SIG-M5 treated with dmso at 0.1 percent for 504 hours (cell line): ENCODE measurements at regions not wholly inside any gene's neighbourhood (a gene's known extent, or its start where the extent isn't known, plus 50 kb on each side); places are given as distances from the start of the nearest gene placed in this dataset.
"Not testable (repeated sequence)": the region's sequence is repeated elsewhere in the genome, so short reads cannot be mapped to it uniquely, and the experiment has no call there.

Experiments
- DNase-seq: peaks from one replicate; lab custom pipeline; 2025; ENCODE audit not compliant: unreplicated experiment; lab: John Stamatoyannopoulos, UW

- no peak for DNase-seq
These were observed 244.0 kb upstream of the SFSWAP start for GRCh38 chr12:131466932-131467331.

DNA sequence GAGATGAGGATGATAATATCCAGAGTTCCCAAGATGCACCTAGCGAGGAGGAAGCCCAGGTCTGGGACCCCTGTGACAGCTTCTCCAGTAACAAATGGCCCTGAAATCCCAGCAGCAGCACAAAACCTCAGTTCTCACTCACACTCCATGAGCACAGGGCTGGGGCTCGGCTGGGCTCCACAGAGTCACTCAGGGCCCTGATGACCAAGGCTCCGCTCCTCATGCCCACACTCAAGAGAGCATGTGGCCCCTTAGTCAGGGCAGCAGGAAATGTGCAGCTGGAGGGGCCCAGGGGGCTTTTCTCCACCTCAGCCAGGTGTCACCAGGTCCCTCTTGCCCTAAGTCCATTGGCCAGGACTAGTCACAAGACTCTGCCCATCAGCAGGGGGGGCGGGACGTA is 242.7 kb upstream of the SFSWAP start:
- no peak for DNase-seq

DNA sequence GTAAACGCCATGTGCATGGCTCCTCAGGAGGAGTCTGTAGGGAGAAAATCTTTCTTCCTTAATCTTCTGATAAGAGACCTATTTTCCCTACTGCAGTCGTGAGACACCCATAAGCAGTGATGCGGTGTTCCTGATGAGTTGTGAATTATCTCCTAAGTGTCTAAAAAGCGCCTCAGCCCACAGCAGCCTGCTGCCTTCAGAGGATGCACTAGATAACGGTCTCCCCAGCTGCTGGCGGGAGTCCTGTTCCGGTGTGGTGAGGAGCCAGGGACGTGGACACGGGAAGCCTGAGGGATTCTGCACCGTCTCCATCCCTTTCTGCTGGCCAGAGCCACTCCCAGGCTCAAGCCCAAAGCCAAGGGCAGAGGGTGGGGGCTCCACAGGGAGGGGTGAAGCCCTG is 240.9 kb upstream of the SFSWAP start:
- not testable (repeated sequence) for DNase-seq

DNA sequence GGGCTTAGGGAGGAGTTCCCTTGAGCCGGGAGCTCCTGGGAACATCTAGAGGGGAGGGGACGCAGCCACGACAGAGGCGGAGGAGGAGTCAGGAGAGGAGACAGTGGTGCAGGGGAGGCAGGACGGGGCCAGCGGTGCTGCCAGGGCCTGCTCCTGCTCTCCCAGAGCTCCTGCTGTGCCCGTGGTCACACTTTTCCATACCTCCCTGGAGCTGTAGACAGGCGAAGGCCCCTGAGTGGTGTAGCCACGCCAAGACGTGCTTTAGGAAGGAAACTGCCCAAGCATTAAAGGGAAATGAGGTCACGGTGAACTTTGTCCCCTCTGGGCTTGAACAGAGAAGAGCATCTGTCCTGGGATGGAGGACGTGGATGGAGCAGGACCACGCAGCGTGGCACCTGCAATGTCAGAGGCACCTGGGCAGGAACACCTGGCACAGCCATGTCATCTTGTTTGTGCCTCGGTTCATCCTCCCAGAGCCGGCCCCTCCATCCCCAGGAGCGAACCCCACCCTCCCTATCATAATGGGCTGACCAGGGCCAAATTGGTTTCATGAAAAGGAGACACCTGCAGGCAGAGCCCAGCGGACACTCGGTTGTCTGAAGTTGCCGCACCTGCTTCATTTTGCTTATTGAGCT is 239.5 kb upstream of the SFSWAP start:
- DNase-seq = no peak

- no peak for DNase-seq
These were observed 238.8 kb upstream of the SFSWAP start for GRCh38 chr12:131471946-131472732.

GRCh38 chr12:131473261-131473660 is 237.6 kb upstream of the SFSWAP start:
- DNase-seq = no peak

DNA sequence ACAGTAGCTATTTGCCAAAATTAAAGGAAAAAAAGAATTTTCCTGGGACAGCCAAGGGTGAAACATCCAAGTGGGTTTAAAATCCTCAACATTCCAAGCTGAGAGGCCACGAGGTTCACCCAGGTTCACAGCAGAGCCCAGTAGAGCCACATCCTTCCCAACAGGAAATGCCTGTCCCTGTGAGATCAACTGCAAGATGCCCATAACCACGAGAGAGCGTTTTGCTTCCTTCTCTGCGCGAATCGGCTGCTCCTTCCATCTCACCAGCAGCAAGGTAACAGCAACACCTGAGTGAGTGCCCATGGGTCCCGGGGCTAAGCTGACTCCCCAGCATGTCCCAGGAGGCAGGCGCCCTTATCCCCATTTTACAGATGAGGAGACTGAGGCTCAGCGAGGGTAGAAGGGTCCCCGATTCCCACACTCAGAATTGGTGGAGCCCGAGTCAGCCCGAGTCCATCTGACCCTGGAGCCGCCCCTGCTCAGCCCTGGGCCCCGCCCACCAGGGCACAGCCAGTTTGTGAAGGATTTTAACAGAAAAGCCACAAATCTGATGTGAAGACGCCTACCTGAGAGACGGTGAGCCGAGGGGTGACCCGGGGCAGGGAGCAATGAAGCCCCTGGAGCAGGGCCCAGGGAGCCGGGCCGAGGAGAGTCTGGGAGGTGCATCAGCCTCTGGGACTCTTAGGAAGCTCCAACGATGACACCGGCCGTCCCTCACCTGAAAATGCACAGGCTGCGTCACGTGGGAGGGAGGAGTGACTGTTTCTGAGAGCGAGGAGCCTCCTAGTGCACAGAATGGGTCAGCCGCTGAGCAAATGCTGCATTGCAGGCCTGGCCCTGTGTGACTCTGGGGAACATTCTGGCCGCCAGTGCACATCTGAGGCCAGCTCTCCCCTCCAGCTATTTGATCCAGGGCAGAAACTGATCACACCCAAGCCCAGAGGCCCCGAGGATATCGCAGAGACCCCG is 236.9 kb upstream of the SFSWAP start:
- no peak for DNase-seq

DNA sequence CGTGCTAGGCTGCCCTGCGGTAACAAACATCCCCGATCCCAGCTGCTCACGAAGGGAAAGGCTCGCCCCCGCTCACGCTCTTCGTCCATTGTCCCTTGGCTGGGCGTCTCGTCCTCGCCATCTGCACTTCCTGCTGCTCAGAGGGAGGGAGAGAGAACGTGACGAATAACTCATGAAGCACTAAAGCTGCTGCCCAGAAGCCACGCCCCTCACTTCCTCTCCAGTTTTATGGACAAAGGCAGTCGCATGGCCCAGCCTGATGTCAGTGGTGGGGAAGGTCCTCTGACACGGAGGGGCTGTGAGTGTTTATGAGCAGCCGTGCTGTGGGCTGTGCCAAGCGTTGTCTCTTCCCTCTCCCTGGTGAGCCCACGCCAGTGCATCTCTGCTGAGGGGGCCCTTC is 235.9 kb upstream of the SFSWAP start:
- DNase-seq = not testable (repeated sequence)

DNA sequence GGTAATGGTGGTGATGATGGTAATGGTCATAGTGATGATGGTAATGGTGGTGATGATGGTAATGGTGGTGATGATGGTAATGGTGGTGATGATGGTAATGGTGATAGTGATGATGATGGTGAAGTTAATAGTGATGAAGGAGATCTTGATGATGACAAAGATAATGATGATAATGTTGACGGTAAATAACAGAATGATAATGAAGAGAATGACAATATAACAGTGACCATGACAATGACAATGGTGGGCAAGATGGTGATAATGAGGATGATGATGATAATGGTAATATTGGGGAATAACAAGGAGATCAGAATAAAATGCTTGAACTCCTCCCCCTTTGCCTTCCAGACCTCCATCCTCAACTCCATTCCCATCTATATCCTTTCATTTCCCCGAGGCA is 233.3 kb upstream of the SFSWAP start:
- no peak for DNase-seq

DNA sequence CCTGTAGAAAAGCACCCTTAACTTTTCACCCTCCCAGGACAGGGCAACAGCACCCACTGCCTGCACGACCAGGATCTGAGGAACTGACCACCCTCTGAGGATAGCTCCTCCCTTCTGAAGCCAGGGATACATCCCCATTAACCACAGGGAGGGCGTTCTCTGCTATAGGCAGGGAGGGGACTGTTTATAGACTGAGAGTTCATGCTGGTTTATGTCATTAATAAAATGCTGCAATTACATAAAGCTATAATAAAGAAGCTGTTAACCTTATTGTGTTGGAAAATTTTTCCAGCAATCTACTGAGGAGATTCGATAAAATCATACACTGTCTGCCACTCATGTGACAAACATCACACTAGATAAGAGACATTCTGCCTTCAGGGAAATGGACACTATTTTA is 232.4 kb upstream of the SFSWAP start:
- no peak for DNase-seq

GRCh38 chr12:131482199-131482598 is 228.7 kb upstream of the SFSWAP start:
- DNase-seq = no peak

- DNase-seq = no peak
These were observed 228.2 kb upstream of the SFSWAP start for GRCh38 chr12:131482686-131483085.

GRCh38 chr12:131486451-131487230 is 224.2 kb upstream of the SFSWAP start:
- DNase-seq = no peak

DNA sequence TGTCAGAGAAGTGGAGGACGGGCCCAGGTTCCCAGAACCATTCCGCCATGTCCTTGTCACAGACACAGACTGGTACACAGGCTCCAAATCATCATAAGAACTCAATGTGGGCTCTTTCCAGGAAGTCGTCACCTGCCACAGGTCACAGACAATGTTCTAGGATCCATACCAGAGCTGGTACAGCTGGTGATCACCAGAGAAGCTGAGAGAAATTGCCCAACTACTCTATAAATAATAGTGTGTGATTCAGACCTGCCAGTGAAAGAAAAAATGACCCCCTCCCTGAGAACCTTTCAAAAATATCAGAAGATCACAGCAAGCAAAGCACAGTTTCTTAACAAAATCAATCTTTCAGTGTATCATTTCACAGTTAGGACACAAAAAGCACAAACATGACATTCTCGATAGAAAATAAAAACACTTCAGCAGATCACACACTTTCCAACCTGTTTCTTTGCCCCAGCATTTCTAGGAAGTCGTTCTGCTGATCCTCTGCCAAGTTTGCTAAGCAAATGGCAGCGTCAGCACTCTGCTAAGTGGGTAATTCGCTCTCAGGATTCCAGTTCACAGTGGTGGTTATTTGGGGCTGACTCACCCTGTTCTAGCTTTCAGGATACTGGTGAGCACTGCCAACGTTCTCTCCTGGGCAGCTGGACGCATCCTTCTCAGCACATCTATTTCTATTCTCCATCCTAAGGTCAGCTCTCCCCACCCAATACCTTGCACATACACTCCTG is 223.3 kb upstream of the SFSWAP start:
- no peak for DNase-seq

GRCh38 chr12:131489718-131490117 is 221.2 kb upstream of the SFSWAP start:
- no peak for DNase-seq

DNA sequence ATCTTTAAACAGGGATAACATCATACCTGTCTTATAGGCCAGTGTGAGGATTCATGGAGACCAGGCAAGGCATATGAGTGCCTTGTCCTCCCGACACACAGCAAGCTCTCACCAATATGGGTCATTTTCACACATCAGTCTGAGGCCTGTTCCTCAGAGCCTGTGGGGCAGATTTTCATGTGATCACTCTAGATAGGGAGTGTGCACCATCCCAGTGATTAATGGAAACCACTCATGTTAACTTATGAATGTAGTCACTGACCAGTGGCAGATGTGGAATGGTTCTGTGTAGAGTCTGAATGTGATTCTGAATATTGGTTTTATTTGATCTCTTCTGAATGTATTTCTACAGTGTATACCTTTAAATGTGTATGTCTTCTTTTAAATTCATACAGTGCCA is 219.7 kb upstream of the SFSWAP start:
- no peak for DNase-seq

DNA sequence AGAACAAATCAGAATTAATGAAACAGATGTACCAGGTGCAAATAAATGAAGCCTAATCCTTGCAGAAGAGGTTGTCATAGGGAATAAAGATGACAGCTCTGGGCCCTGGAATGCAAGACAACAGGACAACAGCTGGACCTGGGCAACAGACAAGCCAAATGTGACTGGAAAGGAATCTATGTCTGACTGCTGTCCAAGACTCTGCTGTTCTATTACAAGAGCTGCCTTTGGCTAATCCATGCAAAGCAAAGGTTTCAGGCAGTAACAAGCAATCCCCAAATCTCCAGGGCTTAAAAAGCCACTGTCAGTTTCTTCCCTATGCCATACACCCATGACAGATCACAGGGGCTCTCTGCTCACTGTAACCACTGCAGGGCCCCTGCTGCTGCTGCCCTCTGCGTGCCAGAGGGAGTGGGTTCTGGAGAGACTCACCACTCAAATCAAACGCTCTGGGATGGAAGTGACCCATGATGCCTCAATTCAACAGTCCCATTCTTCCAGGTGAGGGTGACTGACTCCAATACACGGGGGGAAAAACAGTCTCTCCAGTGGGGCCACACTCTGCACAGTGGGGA is 218.9 kb upstream of the SFSWAP start:
- no peak for DNase-seq

DNA sequence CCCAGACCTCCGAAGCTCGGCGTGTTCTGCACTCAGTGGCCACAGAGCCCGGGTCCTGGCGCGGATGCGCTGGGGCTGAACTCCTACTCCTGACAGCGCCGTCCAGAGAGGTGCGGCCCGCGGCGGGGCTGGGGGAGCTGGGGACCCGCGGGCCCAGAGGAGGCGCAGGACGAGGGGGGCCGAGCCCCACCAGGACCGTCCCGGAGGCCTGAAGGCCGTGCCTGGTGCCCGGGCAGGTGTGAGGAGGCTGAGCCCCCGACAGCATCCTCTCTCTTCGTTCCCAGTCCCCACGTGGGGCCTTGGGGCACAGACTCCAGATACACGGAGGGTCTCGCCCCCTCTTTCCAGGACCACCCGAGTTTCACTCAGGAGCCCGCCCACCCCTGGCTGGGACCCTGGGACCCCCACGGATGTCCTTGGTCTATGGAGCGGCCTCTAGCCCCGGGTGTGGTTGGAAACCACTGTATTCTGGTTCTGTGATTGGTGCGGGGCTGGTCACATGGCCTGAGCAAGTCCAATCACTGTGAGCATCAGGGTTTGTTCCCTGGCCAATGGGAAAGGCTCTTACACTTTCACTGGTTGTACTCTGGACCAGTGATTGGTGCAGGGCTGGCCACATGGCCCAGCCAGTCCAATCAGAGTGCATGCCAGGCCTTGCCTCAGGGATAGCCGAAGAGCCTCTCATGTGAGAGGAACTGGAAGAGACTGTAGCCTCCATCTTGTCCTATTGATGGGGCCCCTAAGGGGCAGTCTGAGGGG is 217.6 kb upstream of the SFSWAP start:
- DNase-seq = no peak

- DNase-seq = no peak
These were observed 216.7 kb upstream of the SFSWAP start for GRCh38 chr12:131494216-131494615.
